A172 (cell line): ENCODE measurements at regions not wholly inside any gene's neighbourhood (a gene's known extent, or its start where the extent isn't known, plus 50 kb on each side); places are given as distances from the start of the nearest gene placed in this dataset.
A peak's percentile ranks its signal among the peaks of the same experiment; 100 is the strongest.
"Not testable (repeated sequence)": the region's sequence is repeated elsewhere in the genome, so short reads cannot be mapped to it uniquely, and the experiment has no call there.

Experiments used
- DNase-seq: peaks from one replicate; pipeline ENCODE4 v3.0.0-alpha.2; 2015; ENCODE audit warnings: low spot score

DNA sequence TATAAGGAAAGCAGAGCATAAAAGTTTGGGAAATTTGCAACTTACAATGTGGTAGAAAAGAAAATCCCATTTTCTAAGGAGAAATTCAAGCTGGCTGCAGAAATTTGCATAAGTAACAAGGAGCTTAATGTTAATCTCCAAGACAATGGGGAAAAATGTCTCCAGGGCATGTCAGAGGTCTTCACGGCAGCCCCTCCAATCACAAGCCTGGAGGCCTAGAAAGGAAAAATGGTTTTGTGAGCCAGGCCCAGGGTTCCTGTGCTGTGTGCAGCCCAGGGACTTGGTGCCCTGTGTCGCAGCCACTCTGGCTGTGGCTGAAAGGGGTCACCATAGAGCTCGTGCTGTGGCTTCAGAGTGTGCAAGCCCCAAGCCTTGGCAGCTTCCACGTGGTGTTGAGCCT lies 403.3 kb upstream of the NOX3 start:
- not testable (repeated sequence) for DNase-seq

DNA sequence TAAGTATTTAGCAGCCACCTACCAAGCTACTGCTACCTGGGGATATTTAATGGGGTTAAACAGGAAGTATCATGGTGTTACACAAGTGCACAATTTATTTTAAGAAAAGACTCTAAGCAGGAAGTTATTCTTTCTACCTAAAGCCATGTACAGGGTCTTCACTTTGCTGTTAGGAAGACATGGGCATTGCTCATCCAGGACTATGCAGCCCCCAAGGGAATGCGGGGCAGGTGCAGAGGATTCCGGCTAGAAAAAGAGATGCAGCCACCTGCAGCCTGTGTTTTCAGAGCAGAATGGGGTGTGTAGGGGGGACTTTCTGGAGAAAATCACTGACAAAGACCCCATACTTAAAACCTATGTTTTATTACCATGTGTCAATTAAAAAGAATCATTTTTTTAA lies 399.1 kb upstream of the NOX3 start:
- no peak for DNase-seq

DNA sequence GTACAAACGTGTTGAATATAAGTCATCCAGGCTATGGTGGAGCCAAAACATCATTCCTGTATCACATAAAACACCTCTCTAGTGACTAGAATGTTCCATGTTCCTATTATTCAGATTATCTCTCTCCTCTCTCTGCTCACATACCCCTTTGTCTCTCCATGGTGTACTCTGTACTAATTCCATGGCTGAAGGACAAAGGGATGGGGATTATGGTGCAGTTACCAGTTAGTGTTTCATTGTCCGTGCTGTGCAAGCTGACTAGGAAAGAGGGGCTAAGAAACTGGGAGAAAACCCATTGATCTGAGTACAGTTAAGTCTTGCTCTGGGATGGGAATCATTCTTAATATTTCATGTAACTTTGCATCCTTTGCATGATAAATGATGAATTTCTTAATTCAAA lies 397.4 kb upstream of the NOX3 start:
- no peak for DNase-seq

DNA sequence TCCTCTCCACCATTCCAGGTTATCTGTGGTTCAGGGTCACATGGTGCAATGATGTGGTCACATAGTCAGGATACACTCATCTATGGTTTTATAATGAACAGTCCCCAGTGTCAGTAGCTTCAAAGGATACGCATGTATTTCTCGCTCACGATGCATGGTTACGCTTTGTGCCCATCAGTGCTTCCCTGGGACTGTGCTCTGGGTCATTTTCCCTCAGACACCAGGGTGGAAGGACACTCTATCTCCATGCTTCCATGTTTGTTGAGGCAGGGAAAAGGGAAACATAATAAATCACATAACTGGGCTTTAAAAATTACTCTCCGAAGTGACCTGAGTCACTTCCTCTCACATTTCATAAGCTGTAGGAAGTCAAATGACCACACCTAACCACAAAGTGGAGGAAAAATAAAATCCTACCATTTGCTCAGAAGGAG lies 394.8 kb upstream of the NOX3 start:
- DNase-seq = peak; percentile 84

DNA sequence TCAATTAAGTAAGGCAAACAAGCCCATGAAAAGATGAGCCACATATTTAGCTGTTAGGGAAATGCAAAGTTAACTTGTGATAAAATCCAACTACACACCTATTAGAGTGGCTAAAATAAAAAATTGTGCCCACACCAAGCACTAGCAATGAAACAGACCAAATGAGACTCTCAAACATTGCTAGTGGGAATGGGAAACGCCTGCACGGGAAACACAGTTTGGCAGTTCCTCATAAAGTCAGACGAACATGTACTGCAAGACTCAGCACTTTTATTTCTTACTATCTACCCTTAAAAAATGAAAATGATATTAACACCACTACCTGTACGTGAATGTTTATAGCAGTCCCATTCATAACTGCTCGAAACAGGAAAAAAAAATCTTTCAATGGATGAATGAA lies 392.1 kb upstream of the NOX3 start:
- no peak for DNase-seq

DNA sequence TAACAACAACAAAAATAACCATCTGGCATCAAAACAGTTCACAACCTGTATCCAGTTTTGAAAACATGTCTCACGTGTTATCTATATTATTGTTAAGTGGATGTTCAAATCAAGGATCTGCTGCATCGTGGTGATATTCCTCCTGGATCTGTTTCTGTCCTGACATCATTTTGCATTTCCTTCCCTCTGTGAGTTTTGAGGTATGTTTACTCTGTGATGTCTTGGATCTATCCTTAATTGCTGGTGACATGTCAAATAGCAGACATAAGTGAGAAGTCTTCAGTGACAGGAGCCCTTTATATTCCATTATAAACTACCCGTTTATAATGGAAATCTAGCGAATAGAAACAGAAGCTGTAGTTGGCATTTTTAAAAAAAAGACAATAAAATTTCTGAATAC lies 381.8 kb upstream of the NOX3 start:
- no peak for DNase-seq

DNA sequence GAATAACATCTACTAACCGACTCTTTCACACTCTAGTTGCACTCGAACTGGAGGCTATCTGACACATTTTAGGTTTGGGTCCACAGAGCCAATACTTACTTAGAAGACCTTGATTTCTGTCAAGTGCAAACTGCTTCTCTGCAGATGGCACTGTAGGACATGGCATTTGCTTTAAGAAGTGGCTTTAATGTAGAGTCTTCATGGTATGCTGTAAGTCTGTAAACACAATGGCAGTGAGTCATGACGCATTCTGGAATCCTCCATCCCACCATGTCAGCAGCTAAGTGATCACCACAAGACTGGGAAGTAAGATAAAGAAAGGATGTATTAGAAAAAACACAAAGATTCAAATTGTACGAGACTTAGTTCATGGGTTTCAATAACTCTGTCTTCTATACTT lies 377.0 kb upstream of the NOX3 start:
- peak; percentile 50 for DNase-seq

DNA sequence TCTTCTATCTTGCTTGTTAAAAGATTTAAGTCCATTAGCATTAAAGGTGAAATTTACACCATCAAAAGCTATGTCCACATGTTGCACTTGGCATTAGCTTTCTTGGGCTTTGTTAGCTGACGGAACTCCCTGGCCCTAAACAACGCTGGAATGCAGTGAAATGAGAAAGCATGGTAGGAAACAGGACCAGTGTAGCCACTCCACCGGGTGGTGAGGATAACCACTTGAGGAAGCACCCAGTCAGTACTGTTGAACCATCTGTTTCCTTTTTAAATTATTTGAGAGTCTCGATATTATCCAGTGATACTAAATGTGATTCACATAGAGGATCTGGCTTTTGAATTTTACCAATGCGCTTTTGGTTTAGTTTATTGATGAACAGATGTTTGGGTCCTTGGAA lies 374.9 kb upstream of the NOX3 start:
- DNase-seq = no peak

DNA sequence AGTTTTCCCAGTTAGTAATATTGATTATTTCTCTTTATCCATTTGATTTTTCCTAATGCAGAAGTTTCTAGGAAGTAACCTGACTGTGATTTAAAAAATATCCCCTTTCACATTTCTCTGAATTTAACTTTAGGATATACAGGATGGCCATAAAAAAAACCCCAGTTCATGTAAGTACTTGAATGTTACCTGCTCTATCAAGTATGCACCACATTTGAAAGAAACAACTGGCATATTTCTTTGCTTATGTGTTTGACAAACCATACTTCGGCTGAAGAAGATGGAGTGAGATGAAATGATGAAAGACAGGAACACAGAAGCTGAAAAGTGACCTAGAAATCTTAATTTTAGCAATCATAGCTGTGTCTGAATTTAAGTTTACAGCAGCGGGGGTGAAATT lies 374.0 kb upstream of the NOX3 start:
- no peak for DNase-seq

DNA sequence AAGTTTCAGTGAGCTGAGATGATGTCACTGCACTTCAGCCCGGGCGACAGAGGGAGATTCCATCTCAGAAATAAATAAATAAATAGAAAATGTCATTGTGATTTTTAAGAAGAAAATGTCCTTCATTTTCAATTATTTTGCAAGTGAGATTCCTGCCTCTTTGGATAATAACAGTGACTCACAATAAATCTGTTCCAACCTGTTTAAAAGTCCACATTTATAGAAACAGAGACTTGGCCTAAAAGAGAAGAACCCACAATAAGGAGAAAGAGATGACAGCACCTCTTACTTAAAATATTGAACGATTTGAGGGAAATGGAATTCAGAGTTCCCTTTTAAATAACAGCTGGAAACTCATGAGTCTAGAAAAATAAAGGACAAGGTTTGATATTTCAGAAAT lies 373.4 kb upstream of the NOX3 start:
- DNase-seq = no peak

DNA sequence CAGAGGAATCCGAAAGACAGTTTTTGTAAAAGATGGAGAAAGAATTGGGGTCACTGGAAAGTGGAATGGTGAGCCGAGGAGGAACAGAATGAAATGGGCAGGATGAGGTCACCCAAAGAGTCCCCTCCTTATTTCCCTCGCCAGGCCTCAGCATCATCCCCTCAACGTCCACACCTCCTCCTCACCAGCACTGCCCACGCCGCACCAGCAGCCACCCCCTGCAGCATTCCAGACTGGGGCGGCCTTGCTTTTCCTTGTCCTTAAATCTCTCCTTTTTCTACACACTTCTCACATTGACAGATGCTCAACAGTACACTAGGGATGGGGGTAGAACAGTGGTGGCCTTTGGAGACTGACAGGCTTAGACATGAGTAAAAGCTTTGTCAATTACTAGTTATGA lies 363.1 kb upstream of the NOX3 start:
- DNase-seq = no peak

DNA sequence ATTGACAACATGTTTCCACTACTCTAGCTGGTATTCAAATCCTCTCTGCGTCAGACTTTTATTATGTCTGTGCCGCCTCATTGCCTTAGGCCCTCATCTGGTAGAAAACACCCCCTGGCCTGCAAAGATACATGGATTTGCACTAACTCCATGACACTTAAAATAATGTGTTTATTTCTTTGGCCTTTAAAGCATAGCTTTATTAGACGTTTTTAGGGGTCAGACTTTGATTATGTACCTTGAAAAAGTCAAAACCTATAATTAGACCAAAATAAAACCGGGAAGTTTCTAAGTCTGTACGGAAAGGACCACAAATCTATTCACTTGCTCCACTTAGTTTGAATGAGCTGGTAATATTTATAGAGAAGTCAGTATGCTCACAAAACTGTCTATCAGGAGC lies 357.9 kb upstream of the NOX3 start:
- DNase-seq = no peak

DNA sequence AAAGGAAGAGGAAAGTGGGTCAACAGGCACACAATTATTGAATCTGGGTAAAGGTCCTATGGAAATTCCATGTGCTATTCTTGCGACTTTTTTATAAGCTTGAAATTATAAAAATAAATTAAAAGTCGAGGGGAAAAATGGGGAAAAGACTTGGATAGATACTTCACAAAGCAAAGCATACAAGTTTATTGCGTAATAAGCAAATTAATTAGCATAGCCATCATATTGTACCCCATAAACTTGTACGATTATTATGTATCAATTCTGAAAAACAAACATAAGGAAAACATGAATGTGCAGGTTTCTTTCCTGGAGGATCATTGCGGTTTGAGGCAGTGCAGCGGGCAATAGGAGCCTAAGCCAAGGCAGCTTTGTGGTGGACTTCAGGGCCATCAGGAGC lies 351.6 kb upstream of the NOX3 start:
- no peak for DNase-seq

DNA sequence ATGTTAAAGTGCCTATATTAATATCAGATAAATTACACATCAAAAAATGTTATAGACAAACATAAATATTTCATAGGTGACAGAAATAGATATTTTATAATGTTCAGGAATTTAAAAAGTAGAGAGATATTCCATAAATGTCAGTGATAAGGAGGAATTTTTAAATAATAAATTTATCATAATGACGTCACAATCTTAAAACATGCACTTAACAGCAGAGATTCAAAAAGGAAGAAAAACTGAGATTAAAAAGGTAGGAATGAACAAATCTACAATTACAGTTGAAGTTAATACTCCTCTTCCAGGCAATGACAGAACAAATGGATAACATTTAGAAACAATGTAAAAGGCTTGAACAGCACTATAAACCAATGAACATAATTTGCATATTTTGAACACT lies 345.4 kb upstream of the NOX3 start:
- DNase-seq = no peak

DNA sequence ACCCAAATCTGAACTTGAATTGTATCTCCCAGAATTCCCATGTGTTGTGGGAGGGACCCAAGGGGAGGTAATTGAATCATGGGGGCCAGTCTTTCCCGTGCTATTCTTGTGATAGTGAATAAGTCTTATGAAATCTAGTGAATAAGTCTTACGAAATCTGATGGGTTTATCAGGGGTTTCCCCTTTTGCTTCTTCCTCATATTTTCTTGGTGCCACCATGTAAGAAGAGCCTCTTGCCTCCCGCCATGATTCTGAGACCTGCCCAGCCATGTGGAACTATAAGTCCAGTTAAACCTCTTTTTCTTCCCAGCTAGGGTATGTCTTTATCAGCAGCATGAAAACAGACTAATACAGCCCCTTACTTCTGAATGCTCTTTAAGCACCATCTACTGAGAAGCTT lies 343.2 kb upstream of the NOX3 start:
- DNase-seq = peak; percentile 5

DNA sequence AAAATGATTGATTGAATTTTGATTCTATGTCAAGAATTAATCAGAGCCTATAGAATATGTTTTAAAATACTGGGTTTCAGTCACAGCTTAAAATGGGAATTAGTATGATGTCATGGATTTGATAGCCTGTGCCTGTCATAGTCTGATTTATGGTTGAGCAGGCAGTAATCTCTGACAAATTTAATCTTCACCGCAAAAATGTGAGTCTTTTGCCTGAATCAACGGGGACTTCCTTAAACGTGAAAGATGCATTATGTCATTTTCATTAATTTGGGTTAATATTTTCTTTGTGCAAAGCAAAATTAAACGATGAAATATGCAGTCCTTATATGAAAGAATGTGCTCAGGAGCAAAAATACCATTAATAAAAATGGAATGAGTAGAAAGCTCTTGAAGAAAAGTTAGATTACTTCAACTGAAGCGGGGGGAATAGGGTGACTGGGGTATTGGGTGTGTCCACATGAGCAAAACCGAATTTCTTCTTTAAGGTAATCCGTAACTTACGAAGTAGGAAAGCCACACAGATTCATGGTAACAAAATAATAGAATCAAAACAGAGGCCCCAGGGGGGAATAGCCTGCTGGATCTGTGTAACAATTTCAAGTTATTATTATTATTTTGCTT lies 339.6 kb upstream of the NOX3 start:
- peak; percentile 78 for DNase-seq

DNA sequence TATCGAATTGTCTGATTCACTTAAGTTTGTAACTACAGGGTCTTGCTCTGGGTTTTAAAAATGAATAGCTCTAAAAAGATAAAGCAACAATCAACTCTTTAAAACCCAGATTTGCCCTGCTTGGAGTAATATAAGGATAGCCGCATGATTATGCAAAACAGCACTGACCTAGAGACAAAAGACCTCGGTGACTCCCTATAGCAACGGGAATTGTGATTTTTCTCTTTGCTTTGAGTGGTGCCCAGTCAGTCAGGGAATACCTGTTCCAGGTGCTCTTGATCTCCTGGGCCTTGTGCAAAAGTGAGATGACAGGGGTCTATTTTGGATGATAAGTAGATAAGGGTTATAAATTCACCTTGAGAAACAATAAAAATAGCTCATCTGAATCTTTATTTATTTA lies 336.3 kb upstream of the NOX3 start:
- DNase-seq = no peak

DNA sequence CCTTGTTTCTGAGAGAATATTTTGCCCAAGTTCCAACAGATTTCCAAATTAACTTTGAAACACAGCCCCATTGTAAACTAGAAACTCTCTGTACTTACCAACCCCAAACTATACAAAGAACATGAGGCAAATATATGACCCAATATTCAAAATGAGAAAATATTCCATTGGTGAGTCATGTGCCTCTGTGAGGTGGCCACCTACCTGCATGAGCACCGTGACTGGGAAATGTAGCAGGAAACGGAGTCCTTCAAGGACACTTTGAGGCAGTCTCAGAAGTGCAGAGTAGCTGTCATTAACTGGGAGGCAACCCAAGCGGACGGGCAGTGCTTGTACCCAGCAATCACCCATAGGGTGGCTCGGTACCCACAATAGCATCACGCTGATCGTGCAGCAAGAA lies 335.5 kb upstream of the NOX3 start:
- no peak for DNase-seq

DNA sequence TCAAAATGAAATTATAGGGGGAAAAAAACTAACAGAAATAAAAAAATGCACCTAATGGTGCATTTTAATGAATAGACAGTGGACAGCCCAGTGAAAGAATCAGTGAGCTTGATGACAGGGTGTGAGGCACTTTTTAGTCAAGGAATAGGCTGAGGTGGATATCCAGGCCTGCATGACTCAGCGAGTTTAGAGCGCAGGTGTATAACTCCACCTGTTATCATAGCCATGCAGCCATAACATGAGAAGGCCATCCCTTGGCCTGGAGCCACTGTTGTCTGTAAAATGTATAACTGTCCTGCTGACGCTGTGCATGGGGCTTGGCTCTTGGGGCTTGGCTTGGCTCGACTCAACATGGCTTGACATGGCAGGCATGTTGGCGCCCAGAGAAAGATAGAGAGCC lies 331.5 kb upstream of the NOX3 start:
- no peak for DNase-seq

DNA sequence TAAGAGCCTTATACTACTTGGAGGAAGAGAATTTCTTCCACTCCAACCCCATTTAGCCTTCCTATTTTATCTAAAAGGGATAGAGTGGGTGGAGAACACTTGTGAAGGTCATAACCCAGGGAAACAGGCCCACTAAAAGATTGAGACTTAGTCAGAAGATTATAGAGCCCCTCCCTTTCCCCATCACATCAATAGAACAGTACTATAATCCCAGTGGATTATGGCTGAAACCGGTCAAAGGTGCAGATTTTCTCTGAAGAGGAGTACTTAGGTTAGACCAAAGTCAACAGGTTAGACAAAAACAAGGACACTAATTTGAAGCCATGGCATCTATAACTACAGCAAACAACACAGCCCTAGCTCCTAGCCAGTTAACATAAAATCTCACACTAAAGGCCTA lies 330.9 kb upstream of the NOX3 start:
- no peak for DNase-seq

DNA sequence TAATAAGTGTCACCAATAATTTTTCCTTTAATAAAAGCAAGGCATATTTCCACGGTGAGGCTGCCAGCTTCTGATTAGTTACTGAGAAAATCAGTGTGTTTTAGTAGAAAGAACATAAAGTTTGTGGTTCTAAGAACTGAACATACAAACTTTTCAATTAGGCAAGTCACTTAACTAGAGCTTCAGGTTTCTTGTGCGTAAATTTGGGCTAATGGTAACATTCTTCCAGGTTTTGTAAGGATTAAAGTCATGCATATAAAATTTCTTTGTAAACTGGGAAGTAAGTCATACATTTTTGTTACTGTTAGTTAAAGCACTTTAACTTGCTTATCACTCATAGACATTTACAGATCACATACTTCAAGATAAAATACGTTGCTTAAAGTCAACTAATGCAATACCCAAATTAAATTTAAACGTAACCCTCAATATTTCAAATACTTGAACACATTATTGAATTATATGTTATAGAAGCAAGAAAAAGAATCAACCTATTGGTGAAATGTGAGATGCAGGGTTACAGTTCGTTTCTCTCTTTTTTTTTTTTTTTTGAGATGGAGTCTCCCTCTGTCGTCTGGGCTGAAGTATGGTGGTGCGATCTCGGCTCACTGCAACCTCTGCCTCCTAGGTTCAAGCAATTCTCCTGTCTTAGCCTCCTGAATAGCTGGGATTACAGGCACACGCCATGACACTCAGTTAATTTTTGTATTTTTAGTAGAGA lies 327.3 kb upstream of the NOX3 start:
- DNase-seq = no peak

DNA sequence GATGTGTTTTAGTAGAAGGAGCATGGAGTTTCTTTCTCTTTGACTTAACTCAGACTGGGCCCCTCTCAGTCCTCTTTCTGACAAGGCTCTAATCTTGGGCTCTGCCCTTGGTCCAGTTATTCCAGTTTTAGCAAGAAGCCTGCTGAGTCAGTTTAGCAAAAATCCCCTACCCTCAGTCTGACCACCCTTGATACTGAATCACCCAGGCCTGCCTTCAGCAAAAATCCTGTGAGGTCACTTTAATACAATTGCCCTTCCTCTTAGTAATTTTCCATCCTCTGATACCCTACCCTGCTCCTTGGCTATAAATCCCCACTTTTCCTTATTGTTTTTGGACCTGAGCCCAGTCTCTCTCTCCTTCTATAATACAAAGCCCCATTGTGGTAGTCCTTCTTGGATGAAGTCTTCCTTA lies 326.7 kb upstream of the NOX3 start:
- DNase-seq = peak; percentile 97

DNA sequence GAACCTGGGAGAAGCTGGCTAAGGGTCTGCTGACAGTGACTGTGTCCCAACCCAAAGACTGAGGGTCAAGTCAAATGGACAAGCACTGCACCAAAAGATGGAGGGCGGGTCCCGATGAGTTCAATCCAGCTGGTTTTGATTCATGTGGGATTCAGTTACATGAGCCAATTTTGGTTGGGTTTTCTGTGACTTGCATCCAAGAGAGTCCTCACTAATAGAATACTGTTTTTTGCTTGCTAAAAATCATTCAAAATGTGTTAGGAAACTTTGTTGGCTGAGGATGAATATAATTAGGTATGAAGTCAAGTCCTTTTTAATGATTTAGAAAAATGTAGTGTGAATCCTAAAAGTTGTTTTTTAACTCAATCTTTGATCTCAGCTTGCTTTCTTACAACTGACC lies 323.8 kb upstream of the NOX3 start:
- DNase-seq = no peak

DNA sequence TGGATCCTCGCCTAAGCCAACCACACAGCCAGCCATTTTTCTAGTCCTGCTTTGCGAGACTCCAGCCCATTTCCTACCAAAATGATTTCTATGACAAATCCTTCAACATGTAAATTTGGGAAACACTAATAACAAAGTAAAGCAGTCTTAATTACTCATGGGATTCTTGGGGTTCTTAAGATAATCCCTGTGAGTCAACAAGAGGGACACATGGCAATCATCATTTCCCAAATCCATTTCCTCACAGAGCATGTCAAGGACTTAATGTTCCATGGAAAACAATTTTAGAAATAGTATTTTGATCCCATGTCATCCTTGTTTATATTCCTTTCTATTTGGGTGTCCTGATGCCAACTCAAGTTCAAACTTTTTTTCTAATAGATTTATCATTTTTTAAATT lies 322.7 kb upstream of the NOX3 start:
- no peak for DNase-seq
